NCI-H187 treated with DMSO at 0.1 percent for 48 hours (cell line): ENCODE measurements at regions not wholly inside any gene's neighbourhood (a gene's known extent, or its start where the extent isn't known, plus 50 kb on each side); places are given as distances from the start of the nearest gene placed in this dataset.

Source experiments
- DNase-seq: peaks from one replicate; lab custom pipeline; 2025; lab: John Stamatoyannopoulos, UW

GRCh38 chr10:123409884-123410283 lies 255.7 kb downstream of the BUB3 start:
- no peak for DNase-seq

DNA sequence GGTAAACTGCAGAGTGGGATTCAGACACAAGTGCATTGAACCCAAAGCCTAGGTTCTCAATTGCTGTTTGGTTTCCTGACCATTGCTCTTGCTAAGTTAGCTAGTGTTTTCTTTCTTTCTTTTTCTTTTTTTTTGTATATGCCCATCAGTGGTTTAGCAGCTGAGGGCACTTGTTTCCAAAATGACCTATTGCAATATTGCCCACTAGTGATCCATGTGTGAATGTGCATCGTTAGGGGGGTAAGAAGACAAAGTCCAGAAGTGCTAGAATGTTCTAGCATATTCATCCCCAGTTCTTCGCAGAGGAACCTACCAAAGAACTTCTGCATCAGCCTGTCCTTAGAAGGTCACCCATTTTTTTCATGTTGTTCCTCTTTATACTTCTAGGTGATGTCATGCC lies 252.8 kb upstream of the GPR26 start:
- DNase-seq, result no peak

GRCh38 chr10:123415523-123415922 lies 250.6 kb upstream of the GPR26 start:
- no peak for DNase-seq

DNA sequence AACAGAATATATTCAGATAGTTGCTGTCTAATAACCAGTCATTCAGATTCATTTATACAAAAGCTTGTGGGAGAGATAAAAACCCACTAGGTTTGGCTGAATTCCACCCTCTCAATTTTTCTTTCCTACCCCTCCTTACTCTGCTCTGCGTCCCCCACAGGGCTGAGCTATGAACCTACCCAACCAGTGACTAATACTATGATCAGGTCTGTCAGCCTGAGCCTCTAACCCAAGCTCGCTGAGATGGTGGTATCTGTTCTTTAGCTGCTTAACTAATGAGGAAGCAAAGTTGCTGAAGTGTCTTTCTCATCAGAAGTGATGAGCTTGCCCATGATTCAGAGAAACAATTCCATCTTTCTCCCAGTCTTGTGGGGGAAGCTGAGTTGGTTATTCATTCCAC lies 248.7 kb upstream of the GPR26 start:
- DNase-seq, result no peak

DNA sequence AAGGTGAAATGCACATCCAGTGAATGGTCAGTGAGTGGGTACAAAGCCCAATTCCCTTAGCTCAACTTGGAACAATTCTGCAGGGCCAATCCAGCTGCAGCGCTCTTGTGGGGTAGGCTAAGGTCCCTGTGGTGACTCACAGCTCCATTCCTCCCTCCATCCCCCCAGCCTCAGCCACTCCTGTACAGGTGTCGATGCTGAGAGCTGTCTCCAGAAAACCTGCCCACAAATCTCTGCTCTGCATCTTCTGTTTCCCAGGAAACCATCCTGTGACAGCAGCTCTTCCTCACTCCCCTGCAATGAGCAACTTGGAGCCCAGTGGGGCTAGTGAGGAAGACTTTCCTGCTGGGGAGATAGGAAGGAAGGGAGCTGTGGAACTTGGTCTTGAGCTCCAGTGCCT lies 244.7 kb upstream of the GPR26 start:
- no peak for DNase-seq

DNA sequence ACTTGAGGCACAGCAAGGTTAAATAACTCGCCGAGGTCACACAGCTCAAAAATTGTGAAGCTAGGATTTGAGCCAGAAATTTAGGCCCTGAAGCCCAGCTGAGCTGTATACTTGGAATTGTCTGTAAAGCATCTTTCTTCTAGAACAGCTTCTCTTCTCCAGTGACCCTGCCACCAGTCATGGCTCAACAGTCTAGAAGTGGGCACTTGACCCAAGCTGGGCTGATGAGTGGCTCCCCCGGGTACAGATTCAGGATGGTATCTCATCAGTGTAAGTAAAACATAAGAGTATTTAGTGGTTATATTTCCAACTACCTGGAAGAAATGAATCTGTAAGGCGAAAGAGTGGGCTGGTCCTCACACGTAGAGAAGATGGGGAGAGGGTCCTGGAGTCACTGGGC lies 243.9 kb upstream of the GPR26 start:
- no peak for DNase-seq

DNA sequence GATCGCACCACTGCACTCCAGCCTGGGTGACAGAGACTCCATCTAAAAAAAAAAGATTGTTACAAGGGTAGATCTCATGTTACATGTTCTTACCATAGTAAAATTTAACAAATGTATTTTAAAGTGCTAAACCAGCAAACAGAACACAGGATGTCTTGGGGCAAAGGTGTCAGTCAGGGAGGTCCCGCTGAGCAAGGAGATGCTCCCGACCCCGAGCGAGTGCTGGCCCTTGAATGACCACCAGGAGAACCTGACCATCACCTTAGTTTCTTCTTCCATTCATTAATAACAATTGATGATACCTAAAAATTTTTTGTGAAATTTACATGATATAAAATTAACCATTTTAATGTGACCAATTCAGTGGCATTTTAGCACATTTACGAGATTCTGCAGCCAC lies 241.6 kb upstream of the GPR26 start:
- no peak for DNase-seq

GRCh38 chr10:123425680-123426079 lies 240.5 kb upstream of the GPR26 start:
- no peak for DNase-seq

GRCh38 chr10:123427165-123427786 lies 238.9 kb upstream of the GPR26 start:
- no peak for DNase-seq

DNA sequence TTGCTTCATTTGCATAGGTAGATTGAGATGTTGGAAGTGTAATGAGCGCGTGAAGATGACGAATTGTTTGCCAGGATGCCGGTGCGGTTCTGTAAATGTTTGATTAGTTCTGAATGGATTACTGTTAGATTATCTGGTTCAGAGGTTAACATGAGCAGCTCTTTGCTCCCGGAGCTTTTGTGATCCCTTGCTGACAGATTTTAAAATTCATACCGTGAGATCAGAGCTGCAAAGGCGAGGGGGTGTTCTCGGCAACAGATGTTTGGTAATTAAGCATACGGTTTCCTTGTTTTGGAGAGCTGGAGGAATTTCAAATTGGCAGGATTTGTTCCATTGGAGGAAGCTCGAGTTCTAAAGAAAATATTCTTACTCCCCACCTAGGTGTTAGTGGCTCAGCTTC lies 237.8 kb upstream of the GPR26 start:
- no peak for DNase-seq

DNA sequence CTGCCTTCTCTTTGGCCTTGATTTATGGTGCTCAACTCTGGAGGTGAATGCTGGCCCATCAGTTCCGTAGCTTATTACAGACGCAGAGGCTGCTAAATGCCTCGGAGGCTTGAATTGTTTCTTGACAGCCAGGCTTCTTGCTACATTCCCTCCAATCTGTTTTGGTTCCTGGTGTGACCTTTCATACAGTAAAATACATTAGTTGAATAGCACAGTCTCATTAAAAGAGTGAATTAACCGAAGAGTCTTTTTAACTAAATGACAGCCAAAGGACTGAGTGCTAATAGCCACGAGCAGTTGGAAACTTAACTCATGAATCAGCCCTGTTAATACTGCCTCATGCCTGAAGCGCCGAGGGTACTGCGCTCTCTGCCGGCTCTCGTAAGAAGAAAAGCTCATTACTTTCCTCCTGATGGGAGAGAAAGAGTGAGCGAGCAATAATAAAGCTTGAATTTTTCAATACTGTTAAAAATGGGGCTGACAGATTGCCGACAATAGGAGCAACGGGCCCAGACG lies 236.4 kb upstream of the GPR26 start:
- DNase-seq, result no peak

GRCh38 chr10:123433539-123433938 lies 232.6 kb upstream of the GPR26 start:
- no peak for DNase-seq

GRCh38 chr10:123434435-123435039 lies 231.6 kb upstream of the GPR26 start:
- DNase-seq, result no peak

DNA sequence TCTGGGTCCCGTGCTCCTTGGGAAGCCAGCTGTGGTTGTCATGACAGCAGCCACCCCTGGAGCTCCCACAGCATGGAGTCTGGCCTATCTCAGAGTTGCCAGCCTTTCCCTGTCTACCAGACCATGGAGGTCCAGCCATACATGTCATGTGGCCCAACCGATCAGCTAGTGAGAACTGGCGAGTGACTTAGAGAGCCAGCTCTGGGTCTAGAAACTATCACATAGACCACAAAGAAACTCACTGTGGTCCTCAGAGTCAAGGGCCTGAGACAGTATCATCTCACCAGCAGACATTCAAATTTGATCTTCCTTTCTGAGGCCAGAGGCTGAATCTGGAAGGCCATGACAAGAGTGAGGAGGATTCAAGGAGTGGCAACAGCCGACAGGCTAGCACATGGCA lies 223.3 kb upstream of the GPR26 start:
- no peak for DNase-seq

- DNase-seq, result no peak
Measured at GRCh38 chr10:123443924-123444323, 222.2 kb upstream of the GPR26 start.

DNA sequence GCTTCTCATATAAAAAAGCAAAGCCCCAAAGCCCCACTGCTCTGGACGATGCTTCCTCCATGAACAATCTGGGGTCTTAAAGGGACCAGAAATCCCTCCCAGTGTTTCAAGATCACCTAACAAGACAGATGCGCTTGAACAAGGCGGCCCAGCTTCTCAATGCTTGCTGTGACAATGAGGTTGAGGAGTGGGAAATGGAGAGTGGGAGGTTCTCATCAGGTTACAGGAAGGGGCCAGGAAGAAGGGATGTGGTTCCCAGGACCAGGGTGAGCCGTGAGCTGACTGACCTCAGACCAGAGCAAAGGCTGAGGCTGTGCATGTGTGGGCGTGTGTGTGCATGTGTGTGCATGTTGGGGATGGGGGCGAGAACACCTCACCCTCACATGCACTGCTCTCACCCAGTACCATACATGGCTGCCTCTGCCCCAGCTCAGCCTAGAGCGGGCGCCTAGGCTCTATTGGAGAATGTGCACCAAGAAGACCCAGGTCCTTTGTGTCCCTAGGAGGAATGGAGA lies 220.8 kb upstream of the GPR26 start:
- no peak for DNase-seq

GRCh38 chr10:123446449-123447156 lies 219.6 kb upstream of the GPR26 start:
- DNase-seq, result no peak

GRCh38 chr10:123449234-123449962 lies 216.8 kb upstream of the GPR26 start:
- DNase-seq, result no peak

- no peak for DNase-seq
Measured at GRCh38 chr10:123450956-123451605, 215.1 kb upstream of the GPR26 start.

DNA sequence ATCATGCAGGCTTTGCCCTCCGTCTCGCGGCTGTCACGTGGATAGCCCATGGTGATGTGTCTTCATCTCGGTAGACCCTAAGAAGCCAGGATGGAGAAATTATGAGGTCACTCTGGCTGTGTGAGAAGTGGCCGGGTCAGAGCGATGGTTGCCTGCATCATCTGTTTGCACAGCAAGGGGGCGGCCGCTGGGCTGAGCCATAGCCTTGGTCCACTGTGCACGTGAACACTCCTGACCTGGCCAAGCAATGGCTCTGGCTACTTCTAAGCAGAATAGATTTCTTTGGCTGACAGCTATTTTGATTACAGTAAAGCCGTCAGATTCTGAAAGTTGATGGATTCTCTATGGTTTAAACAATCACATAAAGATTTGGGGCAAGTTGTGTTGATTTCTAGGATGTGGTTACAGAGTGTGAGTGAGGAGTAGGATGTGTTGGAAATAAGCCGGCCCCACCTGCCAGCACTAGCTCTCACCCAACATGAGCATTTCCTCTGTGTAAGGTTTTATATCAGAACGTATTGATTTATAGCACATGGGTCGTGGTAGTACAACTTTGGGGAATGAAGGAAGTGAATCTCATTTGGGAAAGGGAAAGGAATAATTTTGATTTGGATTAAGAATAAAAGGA lies 214.4 kb upstream of the GPR26 start:
- no peak for DNase-seq

DNA sequence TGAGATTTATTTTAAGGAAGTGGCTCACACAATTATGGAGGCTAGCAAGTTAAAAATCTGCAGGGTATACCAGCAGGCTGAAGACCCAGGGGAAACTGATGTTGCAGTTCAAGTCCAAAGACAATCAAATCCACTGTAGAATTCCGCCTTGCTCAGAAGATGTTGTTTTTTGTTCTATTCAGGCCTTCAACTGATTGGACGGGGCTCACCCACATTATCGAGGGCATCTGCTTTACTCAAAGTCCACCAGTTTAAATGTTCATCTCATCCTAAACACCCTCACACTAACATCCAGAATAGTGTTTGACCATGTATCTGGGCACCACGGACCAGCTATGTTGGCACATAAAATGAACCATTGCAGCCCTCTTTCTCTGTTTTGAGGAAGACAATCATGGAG lies 211.2 kb upstream of the GPR26 start:
- no peak for DNase-seq

- DNase-seq, result no peak
Measured at GRCh38 chr10:123455861-123456260, 210.3 kb upstream of the GPR26 start.
